ENCODE measurements at regions not wholly inside any gene's neighbourhood (a gene's known extent, or its start where the extent isn't known, plus 50 kb on each side); places are given as distances from the start of the nearest gene placed in this dataset.

DNA sequence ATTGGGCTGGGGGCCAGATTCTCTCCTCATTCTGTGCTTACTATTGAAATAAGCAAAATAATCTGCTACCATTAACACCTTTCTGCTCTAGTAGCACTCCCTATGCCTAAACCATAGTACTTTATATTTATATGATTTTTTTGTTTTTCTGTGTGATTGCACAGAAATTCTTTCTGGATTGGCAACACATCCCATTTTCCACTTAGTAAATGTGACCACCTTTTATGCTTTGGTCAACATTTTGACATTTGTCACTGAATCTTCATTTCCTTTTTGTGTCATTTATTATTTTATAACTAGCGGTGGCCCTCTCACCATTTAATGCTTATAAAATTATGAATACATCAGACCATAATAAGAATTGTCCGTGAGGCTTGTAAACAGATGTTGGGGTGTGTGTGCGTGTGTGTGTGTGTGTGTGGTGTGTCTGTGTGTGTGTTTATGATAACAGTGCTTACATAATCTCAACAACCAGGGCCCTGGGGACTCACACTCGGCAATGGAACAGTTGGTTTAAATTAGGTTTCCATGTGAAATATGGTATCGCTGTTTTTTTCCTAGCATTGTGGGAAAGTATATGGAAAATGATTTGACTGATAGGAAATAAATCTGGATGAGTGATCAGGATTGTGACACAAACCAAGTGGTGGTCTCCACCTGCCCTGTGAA is 138.9 kb downstream of the NOC3L start (continued):
- no peak for TF ChIP-seq ZBTB8A (CRISPR knock-in tag; IDR thresholded peaks at IDR 0.05; ENCODE audit: borderline replicate concordance, low read depth)
- no peak for TF ChIP-seq ZNF44 (CRISPR knock-in tag; IDR thresholded peaks at IDR 0.05)
- TF ChIP-seq CHD4 (IDR thresholded peaks at IDR 0.05; ENCODE audit: borderline replicate concordance, low read length): no peak
- no peak for TF ChIP-seq ZNF383 (CRISPR knock-in tag; IDR thresholded peaks at IDR 0.05; ENCODE audit: borderline replicate concordance)

- Histone ChIP-seq H3K9me3 (ENCODE audit: low read length) (no peaks in the 10 kb centered on the region), H3K9ac (ENCODE audit: insufficient read depth, low read depth, low read length) (no peak overlapping the region), H3K4me3 (replicated peaks in 1 of 3; ENCODE audit: insufficient read depth in 1 of 3, low read depth in 2 of 3, low read length in 3 of 3) (no peak overlapping the region), H3K79me2 (ENCODE audit: insufficient read depth, low read length) (no peaks in the 10 kb centered on the region), H3K4me1 (ENCODE audit: insufficient read depth, low read length) (peaks cover 2% of the 10 kb centered on the region), H2AFZ (ENCODE audit: low read length) (no peak overlapping the region), H3K27me3 (ENCODE audit: control insufficient read depth in 1 of 2, insufficient read depth in 2 of 2, low read length in 2 of 2) (no peaks in the 10 kb centered on the region), H3K36me3 (replicated peaks in 1 of 2; ENCODE audit: control insufficient read depth in 1 of 2, insufficient read depth in 2 of 2, low read length in 2 of 2) (no peaks in the 10 kb centered on the region), H3K27ac (ENCODE audit: extremely low read length, insufficient read depth, low read length) (no peak overlapping the region), H4K20me1 (ENCODE audit: insufficient read depth, low read length) (no peaks in the 10 kb centered on the region), H3K4me2 (ENCODE audit: low read depth, low read length) (no peak overlapping the region)
- BruUV-seq (replicated peaks): no TSS peak
- ChIA-PET CTCF (ENCODE audit: low intra/inter-chr PET ratio, low total read pairs) (no interaction called here), POLR2A (no interaction called here)
- intact Hi-C loops (cut with micrococcal nuclease; ENCODE audit: unreplicated experiment): no loop called here
- 33% methylated on average over 1 of the region's 1 CpG for WGBS (ENCODE audit: low lambda C conversion rate)
- TF ChIP-seq ZNF816 (CRISPR knock-in tag; IDR thresholded peaks at IDR 0.05; ENCODE audit: borderline replicate concordance) (no peak), ZNF296 (CRISPR knock-in tag; conservative IDR thresholded peaks at IDR 0.05) (no peak), ESRRA (CRISPR knock-in tag; IDR thresholded peaks at IDR 0.05; ENCODE audit: low read depth) (no peak), RBM22 (optimal IDR thresholded peaks at IDR 0.05; ENCODE audit: low read length) (no peak), RBAK (CRISPR knock-in tag; IDR thresholded peaks at IDR 0.05) (no peak), KDM5A (IDR thresholded peaks at IDR 0.05; ENCODE audit: borderline replicate concordance, low read length) (no peak), MAFF (IDR thresholded peaks at IDR 0.05; ENCODE audit: low read depth, low read length) (no peak), PPARG (CRISPR knock-in tag; conservative IDR thresholded peaks at IDR 0.05) (no peak)
- ATAC-seq: no peak
- DNase-seq (ENCODE audit: low spot score): no peak
- in situ Hi-C loops (cut with HindIII; ENCODE audit: extremely low pct_ligation_motif_present, low pct_unique_long_range_greater_than_20kb): no loop called here
- FAIRE-seq: no peak
These were observed 138.1 kb downstream of the NOC3L start for GRCh38 chr10:94224656-94225055.
